ENCODE measurements at regions not wholly inside any gene's neighbourhood (a gene's known extent, or its start where the extent isn't known, plus 50 kb on each side); places are given as distances from the start of the nearest gene placed in this dataset.

DNA sequence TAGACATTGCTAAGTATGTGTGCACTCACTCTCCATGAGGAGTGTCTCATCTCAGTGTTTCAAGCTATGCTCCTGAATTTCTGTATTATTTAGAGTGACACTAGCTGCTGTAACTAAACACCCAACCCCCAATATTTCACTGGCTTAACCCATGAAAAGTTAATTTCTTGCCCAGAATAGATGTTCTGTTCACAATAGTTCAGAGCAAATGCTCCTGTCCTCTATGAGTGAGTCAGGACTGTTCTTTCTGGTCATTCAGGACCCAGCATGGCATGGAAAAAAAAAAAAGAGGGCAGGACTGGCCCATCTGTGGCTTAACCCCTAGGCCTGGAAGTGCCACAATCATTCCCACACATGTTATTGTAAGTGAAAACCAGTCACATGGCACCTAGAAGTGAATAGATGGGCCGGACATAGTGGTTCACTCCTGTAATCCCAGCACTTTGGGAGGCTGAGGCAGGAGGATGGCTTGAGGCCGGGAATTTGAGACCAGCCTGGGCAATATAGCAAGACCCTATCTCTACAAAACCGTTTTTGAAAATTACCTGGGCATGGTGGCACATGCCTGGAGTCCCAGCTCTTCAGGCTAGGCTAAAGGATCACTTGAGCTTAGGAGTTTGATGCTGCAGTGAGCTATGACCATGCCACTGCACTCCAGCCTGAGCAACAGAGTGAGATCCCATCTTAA, 663.6 kb downstream of the IRS1 start:
- intact Hi-C loops (cut with micrococcal nuclease; ENCODE audit: unreplicated experiment) = no loop called here
- BruUV-seq (replicated peaks) = no TSS peak
- Histone ChIP-seq H3K4me3 (ENCODE audit: low read depth, low read length, poor library complexity, severe bottlenecking) (no peak overlapping the region), H3K36me3 (ENCODE audit: insufficient read depth, low read length, poor library complexity, severe bottlenecking) (no peaks in the 10 kb centered on the region), H3K4me1 (ENCODE audit: insufficient read depth, low read length, poor library complexity, severe bottlenecking) (no peaks in the 10 kb centered on the region), H3K9me3 (ENCODE audit: low read depth, low read length, poor library complexity, severe bottlenecking) (no peaks in the 10 kb centered on the region), H3K27me3 (replicated peaks; ENCODE audit: insufficient read depth, low read depth, low read length, poor library complexity) (no peaks in the 10 kb centered on the region), H3K27ac (ENCODE audit: low read depth, low read length, poor library complexity, severe bottlenecking) (no peak overlapping the region)
- POLR2A ChIA-PET (ENCODE audit: low non-redundant PET) = no interaction called here
- TF ChIP-seq, protein P1, sequence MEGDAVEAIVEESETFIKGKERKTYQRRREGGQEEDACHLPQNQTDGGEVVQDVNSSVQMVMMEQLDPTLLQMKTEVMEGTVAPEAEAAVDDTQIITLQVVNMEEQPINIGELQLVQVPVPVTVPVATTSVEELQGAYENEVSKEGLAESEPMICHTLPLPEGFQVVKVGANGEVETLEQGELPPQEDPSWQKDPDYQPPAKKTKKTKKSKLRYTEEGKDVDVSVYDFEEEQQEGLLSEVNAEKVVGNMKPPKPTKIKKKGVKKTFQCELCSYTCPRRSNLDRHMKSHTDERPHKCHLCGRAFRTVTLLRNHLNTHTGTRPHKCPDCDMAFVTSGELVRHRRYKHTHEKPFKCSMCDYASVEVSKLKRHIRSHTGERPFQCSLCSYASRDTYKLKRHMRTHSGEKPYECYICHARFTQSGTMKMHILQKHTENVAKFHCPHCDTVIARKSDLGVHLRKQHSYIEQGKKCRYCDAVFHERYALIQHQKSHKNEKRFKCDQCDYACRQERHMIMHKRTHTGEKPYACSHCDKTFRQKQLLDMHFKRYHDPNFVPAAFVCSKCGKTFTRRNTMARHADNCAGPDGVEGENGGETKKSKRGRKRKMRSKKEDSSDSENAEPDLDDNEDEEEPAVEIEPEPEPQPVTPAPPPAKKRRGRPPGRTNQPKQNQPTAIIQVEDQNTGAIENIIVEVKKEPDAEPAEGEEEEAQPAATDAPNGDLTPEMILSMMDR (conservative IDR thresholded peaks at IDR 0.05; ENCODE audit: low read depth, low read length) = no peak
- no peak for TF ChIP-seq EZH2 (IDR thresholded peaks at IDR 0.05; ENCODE audit: borderline replicate concordance, low read depth, low read length, poor library complexity, severe bottlenecking)
- DNase-seq (ENCODE audit: low spot score) = no peak
- CTCF ChIA-PET = no interaction called here

- H3K36me3 ChIP-seq (ENCODE audit: insufficient read depth, low read length, poor library complexity, severe bottlenecking) = no peaks in the 10 kb centered on the region
- ChIA-PET CTCF (no interaction called here), POLR2A (ENCODE audit: low non-redundant PET) (no interaction called here)
- BruUV-seq (replicated peaks) = no TSS peak
- intact Hi-C loops (cut with micrococcal nuclease; ENCODE audit: unreplicated experiment) = no loop called here
- H3K27me3 ChIP-seq (replicated peaks; ENCODE audit: insufficient read depth, low read depth, low read length, poor library complexity) = no peaks in the 10 kb centered on the region
- no peak for DNase-seq (ENCODE audit: low spot score)
- no peaks in the 10 kb centered on the region for H3K4me1 ChIP-seq (ENCODE audit: insufficient read depth, low read length, poor library complexity, severe bottlenecking)
- no peak overlapping the region for H3K27ac ChIP-seq (ENCODE audit: low read depth, low read length, poor library complexity, severe bottlenecking)
- H3K4me3 ChIP-seq (ENCODE audit: low read depth, low read length, poor library complexity, severe bottlenecking) = no peak overlapping the region
- H3K9me3 ChIP-seq (ENCODE audit: low read depth, low read length, poor library complexity, severe bottlenecking) = no peaks in the 10 kb centered on the region
- TF ChIP-seq, protein P1 (conservative IDR thresholded peaks at IDR 0.05; ENCODE audit: low read depth, low read length) = no peak
- TF ChIP-seq EZH2 (IDR thresholded peaks at IDR 0.05; ENCODE audit: borderline replicate concordance, low read depth, low read length, poor library complexity, severe bottlenecking) = no peak
These were observed 667.1 kb downstream of the IRS1 start for GRCh38 chr2:226132323-226133215.

GRCh38 chr2:226131299-226131784, 668.3 kb downstream of the IRS1 start:
- Histone ChIP-seq H3K27ac (ENCODE audit: low read depth, low read length, poor library complexity, severe bottlenecking) (no peak overlapping the region), H3K4me1 (ENCODE audit: insufficient read depth, low read length, poor library complexity, severe bottlenecking) (no peaks in the 10 kb centered on the region), H3K36me3 (ENCODE audit: insufficient read depth, low read length, poor library complexity, severe bottlenecking) (no peaks in the 10 kb centered on the region), H3K4me3 (ENCODE audit: low read depth, low read length, poor library complexity, severe bottlenecking) (no peak overlapping the region), H3K9me3 (ENCODE audit: low read depth, low read length, poor library complexity, severe bottlenecking) (no peaks in the 10 kb centered on the region), H3K27me3 (replicated peaks; ENCODE audit: insufficient read depth, low read depth, low read length, poor library complexity) (no peaks in the 10 kb centered on the region)
- DNase-seq (ENCODE audit: low spot score) = no peak
- CTCF ChIA-PET = no interaction called here
- no TSS peak for BruUV-seq (replicated peaks)
- POLR2A ChIA-PET (ENCODE audit: low non-redundant PET) = no interaction called here
- TF ChIP-seq, protein P1 (conservative IDR thresholded peaks at IDR 0.05; ENCODE audit: low read depth, low read length) = no peak
- no peak for TF ChIP-seq EZH2 (IDR thresholded peaks at IDR 0.05; ENCODE audit: borderline replicate concordance, low read depth, low read length, poor library complexity, severe bottlenecking)
- intact Hi-C loops (cut with micrococcal nuclease; ENCODE audit: unreplicated experiment) = no loop called here

All from A673 (cell line).